ENCODE measurements at regions not wholly inside any gene's neighbourhood (a gene's known extent, or its start where the extent isn't known, plus 50 kb on each side); places are given as distances from the start of the nearest gene placed in this dataset.

GRCh38 chr1:213417225-213417820 lies 366.3 kb downstream of the RPS6KC1 start:
- TF ChIP-seq POLR2A (IDR thresholded peaks at IDR 0.05) (no peak), CTCF (IDR thresholded peaks at IDR 0.05 in 4 of 5, conservative IDR thresholded peaks at IDR 0.05 in 1 of 5) (no peak)
